ENCODE measurements at regions not wholly inside any gene's neighbourhood (a gene's known extent, or its start where the extent isn't known, plus 50 kb on each side); places are given as distances from the start of the nearest gene placed in this dataset.

DNA sequence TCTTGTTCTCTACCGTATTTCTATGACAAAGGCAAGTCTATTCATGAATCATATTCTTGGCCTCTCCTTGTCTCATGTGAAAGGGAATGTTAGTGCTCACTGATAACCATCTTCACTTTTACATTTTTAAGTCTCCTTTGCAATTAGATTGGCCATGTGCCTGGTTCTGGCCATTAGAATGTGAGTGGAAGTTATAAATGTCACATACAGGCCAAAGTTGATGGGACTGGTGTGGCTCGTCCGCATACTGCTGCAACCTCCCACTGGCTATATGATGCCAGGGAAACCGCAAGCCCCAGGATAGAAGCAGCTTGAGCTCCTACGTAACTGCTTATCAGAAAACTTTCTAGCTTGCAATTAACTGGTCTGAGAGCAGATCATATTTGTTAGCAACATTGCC is 86.1 kb downstream of the MAGEC1 start:
- Histone ChIP-seq H3K36me3 (ENCODE audit: control insufficient read depth, insufficient read depth, low read length) (no peaks in the 10 kb centered on the region), H4K20me1 (replicated peaks; ENCODE audit: control insufficient read depth, insufficient read depth, low read length) (no peaks in the 10 kb centered on the region), H3K4me1 (replicated peaks in 1 of 2; ENCODE audit: control insufficient read depth in 2 of 2, insufficient read depth in 2 of 2, low read length in 2 of 2) (no peaks in the 10 kb centered on the region), H3K79me2 (ENCODE audit: control insufficient read depth, insufficient read depth, low read length) (no peaks in the 10 kb centered on the region), H3K9me1 (ENCODE audit: control insufficient read depth, insufficient read depth, low read length) (no peaks in the 10 kb centered on the region), H3K27ac (ENCODE audit: extremely low read depth, low read depth, low read length) (no peak overlapping the region), H2AFZ (ENCODE audit: low read depth, low read length) (no peak overlapping the region), H3K4me3 (no peak overlapping the region), H3K27me3 (ENCODE audit: control insufficient read depth in 2 of 2, insufficient read depth in 2 of 2, low read length in 2 of 2) (no peaks in the 10 kb centered on the region), H3K9ac (ENCODE audit: insufficient read depth in 1 of 2, low read depth in 2 of 2, low read length in 2 of 2) (no peak overlapping the region), H3K9me3 (replicated peaks; ENCODE audit: control insufficient read depth, insufficient read depth, low read depth, low read length) (no peaks in the 10 kb centered on the region), H3K4me2 (ENCODE audit: insufficient read depth, low read length) (no peak overlapping the region)
- intact Hi-C loops (cut with micrococcal nuclease) (no loop called here), in situ Hi-C loops (cut with MboI) (no loop called here)
- POLR2A ChIA-PET, result no interaction called here
- BruUV-seq (replicated peaks), result no TSS peak
- FAIRE-seq (no peak), DNase-seq (ENCODE audit: extremely low read depth in 1 of 4, low spot score in 3 of 4) (no peak), ATAC-seq (no peak)
- TF ChIP-seq, protein P1, sequence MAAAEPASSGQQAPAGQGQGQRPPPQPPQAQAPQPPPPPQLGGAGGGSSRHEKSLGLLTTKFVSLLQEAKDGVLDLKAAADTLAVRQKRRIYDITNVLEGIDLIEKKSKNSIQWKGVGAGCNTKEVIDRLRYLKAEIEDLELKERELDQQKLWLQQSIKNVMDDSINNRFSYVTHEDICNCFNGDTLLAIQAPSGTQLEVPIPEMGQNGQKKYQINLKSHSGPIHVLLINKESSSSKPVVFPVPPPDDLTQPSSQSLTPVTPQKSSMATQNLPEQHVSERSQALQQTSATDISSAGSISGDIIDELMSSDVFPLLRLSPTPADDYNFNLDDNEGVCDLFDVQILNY (CRISPR knock-in tag; IDR thresholded peaks at IDR 0.05), result no peak
- TF ChIP-seq MTA2 (IDR thresholded peaks at IDR 0.05; ENCODE audit: low read depth), result no peak
- no peak for TF ChIP-seq LEF1 (IDR thresholded peaks at IDR 0.05)
- TF ChIP-seq ZFPM2 (CRISPR knock-in tag; IDR thresholded peaks at IDR 0.05), result no peak
- TF ChIP-seq, protein P2, sequence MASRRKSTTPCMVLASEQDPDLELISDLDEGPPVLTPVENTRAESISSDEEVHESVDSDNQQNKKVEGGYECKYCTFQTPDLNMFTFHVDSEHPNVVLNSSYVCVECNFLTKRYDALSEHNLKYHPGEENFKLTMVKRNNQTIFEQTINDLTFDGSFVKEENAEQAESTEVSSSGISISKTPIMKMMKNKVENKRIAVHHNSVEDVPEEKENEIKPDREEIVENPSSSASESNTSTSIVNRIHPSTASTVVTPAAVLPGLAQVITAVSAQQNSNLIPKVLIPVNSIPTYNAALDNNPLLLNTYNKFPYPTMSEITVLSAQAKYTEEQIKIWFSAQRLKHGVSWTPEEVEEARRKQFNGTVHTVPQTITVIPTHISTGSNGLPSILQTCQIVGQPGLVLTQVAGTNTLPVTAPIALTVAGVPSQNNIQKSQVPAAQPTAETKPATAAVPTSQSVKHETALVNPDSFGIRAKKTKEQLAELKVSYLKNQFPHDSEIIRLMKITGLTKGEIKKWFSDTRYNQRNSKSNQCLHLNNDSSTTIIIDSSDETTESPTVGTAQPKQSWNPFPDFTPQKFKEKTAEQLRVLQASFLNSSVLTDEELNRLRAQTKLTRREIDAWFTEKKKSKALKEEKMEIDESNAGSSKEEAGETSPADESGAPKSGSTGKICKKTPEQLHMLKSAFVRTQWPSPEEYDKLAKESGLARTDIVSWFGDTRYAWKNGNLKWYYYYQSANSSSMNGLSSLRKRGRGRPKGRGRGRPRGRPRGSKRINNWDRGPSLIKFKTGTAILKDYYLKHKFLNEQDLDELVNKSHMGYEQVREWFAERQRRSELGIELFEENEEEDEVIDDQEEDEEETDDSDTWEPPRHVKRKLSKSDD (conservative IDR thresholded peaks at IDR 0.05; ENCODE audit: low read length), result no peak
- TF ChIP-seq PHB (CRISPR knock-in tag; IDR thresholded peaks at IDR 0.05), result no peak
- no peak for TF ChIP-seq NR2C1 (IDR thresholded peaks at IDR 0.05)
- TF ChIP-seq NR2C1 (tag; IDR thresholded peaks at IDR 0.05), result no peak
- no peak for TF ChIP-seq ATF1 (CRISPR knock-in tag; IDR thresholded peaks at IDR 0.05)
- TF ChIP-seq ATF1 (tag; IDR thresholded peaks at IDR 0.05), result no peak
- TF ChIP-seq CHD1 (IDR thresholded peaks at IDR 0.05; ENCODE audit: low read length), result no peak
- no peak for TF ChIP-seq SRSF1 (IDR thresholded peaks at IDR 0.05; ENCODE audit: low read depth, low read length)
- TF ChIP-seq, protein P3, sequence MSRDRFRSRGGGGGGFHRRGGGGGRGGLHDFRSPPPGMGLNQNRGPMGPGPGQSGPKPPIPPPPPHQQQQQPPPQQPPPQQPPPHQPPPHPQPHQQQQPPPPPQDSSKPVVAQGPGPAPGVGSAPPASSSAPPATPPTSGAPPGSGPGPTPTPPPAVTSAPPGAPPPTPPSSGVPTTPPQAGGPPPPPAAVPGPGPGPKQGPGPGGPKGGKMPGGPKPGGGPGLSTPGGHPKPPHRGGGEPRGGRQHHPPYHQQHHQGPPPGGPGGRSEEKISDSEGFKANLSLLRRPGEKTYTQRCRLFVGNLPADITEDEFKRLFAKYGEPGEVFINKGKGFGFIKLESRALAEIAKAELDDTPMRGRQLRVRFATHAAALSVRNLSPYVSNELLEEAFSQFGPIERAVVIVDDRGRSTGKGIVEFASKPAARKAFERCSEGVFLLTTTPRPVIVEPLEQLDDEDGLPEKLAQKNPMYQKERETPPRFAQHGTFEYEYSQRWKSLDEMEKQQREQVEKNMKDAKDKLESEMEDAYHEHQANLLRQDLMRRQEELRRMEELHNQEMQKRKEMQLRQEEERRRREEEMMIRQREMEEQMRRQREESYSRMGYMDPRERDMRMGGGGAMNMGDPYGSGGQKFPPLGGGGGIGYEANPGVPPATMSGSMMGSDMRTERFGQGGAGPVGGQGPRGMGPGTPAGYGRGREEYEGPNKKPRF (IDR thresholded peaks at IDR 0.05; ENCODE audit: low read depth, low read length), result no peak
- no peak for TF ChIP-seq ZFP30 (CRISPR knock-in tag; IDR thresholded peaks at IDR 0.05; ENCODE audit: borderline replicate concordance)
- TF ChIP-seq HOXB6 (CRISPR knock-in tag; IDR thresholded peaks at IDR 0.05; ENCODE audit: borderline replicate concordance), result no peak
- CTCF ChIA-PET (ENCODE audit: low intra/inter-chr PET ratio), result no interaction called here
- WGBS (ENCODE audit: insufficient coverage, low coverage, missing lambda C conversion rate), result 4% methylated on average over 5 of the region's 5 CpGs

Measured in K562 (cell line).